Activated T-helper 1 cell treated with anti-CD3 and anti-CD28 coated beads, Interleukin-12 subunit alpha, Interleukin-12 subunit beta, Interleukin-2, Interleukin-4 antibody, amounts not matched to agents 30 ng/mL and 10 ng/mL and 1 ng/mL, durations not matched to agents 14 hours and 24 hours and 36 hours (primary cell): ENCODE measurements at regions not wholly inside any gene's neighbourhood (a gene's known extent, or its start where the extent isn't known, plus 50 kb on each side); places are given as distances from the start of the nearest gene placed in this dataset.

ENCODE experiments used
- DNase-seq: peaks from one replicate; pipeline ENCODE4 v3.0.0; 2021; ENCODE audit warnings: low spot score
- H3K27ac Mint-ChIP-seq: one replicate; pipeline ENCODE4 v1.8.0; 2021; ENCODE audit warnings: mild to moderate bottlenecking, mixed read lengths
- H3K27me3 Mint-ChIP-seq: one replicate; pipeline ENCODE4 v1.8.0; 2022; ENCODE audit warnings: mild to moderate bottlenecking, moderate library complexity, mixed read lengths; ENCODE audit not compliant: insufficient read depth
- H3K36me3 Mint-ChIP-seq: one replicate; pipeline ENCODE4 v1.8.0; 2021; ENCODE audit warnings: low read depth, mixed read lengths
- H3K4me1 Mint-ChIP-seq: one replicate; pipeline ENCODE4 v1.8.0; 2021; ENCODE audit warnings: low read depth, mixed read lengths
- H3K4me3 Mint-ChIP-seq: one replicate; pipeline ENCODE4 v1.8.0; 2021; ENCODE audit warnings: mild to moderate bottlenecking, moderate library complexity, mixed read lengths
- H3K9me3 Mint-ChIP-seq: one replicate; pipeline ENCODE4 v1.8.0; 2021; ENCODE audit warnings: mixed read lengths
- intact Hi-C: fragments of 100-400 bp; cut with micrococcal nuclease; formaldehyde crosslinking; loops from one replicate; pipeline ENCODE4 v1.15.1; 2024

DNA sequence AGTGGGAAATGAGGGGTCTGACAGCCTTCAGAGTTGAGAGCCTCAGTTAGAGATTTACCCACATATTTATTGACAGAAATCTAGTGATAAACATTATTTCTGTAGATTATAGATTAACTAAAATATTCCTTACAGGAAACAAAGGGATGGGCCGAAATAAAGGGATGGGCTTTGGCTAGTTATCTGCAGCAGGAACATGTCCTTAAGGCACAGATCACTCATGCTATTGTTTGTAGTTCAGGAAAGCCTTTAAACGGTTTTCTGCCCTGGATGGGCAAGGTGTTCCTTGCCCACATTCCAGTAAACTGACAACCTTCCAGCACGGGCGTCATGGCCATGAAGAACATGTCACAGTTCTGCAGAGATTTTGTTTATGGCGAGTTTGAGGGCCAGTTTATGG, 154.8 kb upstream of the TOM1L1 start:
- Mint-ChIP-seq H3K27me3 (no peaks in the 10 kb centered on the region), H3K4me3 (no peak overlapping the region), H3K4me1 (no peaks in the 10 kb centered on the region), H3K9me3 (peaks cover 4% of the 10 kb centered on the region), H3K36me3 (no peaks in the 10 kb centered on the region), H3K27ac (no peak overlapping the region)
- no peak for DNase-seq
- intact Hi-C loops, result no loop called here

DNA sequence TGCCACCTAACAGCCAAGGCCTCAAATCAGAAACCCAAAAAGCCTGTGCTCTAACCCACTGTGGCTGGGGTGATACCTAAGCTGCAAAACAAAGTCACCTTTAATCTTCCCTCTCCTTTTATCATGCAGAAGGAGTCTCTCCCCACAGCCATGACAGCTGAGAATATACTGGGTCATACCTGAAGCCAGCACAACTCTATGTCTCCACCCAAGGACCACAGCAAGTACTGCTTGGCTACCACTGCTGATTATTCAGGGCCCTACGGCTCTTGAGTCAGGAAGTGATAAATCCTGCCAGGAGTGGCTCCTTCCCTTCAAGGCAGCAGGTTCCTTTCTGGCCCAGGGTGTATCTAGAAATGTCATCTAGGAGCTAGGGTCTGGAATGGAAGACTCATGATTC, 151.5 kb upstream of the TOM1L1 start:
- no peaks in the 10 kb centered on the region for H3K27me3 Mint-ChIP-seq
- intact Hi-C loops, result no loop called here
- no peak overlapping the region for H3K4me3 Mint-ChIP-seq
- no peaks in the 10 kb centered on the region for H3K36me3 Mint-ChIP-seq
- H3K27ac Mint-ChIP-seq, result no peak overlapping the region
- no peaks in the 10 kb centered on the region for H3K4me1 Mint-ChIP-seq
- peaks cover 4% of the 10 kb centered on the region for H3K9me3 Mint-ChIP-seq
- no peak for DNase-seq

DNA sequence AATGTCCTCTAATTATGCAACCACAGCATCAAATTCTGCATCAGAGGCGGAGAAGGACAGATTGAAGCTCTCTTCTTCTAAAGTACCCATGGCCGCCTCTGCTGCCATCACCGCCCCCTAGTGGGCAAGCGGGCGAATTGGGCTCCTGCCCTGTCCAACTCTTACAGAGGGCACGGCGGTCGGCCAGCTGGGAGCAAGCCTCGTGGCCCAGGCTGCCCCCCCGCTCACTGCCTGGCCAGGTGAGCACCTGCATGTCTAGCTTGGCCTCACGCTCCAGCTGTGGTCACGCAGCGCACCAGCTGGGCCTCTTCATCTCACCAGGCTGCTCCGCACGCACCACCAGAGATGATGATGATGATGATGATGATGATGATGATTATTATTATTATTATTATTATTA, 146.1 kb upstream of the TOM1L1 start:
- no peaks in the 10 kb centered on the region for H3K27me3 Mint-ChIP-seq
- H3K4me1 Mint-ChIP-seq, result no peaks in the 10 kb centered on the region
- H3K9me3 Mint-ChIP-seq, result no peaks in the 10 kb centered on the region
- no peaks in the 10 kb centered on the region for H3K36me3 Mint-ChIP-seq
- no peak overlapping the region for H3K27ac Mint-ChIP-seq
- no peak for DNase-seq
- intact Hi-C loops, result no loop called here
- no peak overlapping the region for H3K4me3 Mint-ChIP-seq

DNA sequence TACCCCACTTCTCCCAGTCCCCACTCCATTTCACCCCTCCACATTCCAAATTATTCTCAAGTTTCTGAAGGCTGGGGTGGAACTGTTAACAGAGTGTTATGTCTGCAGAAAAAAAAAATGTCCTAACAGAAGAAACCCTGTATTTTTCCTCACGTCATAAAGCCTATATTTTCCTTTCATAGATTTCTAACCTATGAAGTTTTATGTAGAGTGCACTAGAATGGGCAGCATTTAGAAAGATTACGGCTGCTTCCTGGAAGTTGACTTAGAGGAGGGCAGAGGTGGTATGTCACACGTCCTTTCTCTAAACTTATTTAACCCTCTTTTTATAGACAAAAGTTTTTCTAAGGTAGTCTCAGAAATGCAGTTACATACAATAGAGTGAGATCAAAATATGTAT, 139.8 kb upstream of the TOM1L1 start:
- DNase-seq, result no peak
- Mint-ChIP-seq H3K27ac (no peak overlapping the region), H3K9me3 (no peaks in the 10 kb centered on the region), H3K4me3 (no peak overlapping the region), H3K36me3 (no peaks in the 10 kb centered on the region), H3K27me3 (no peaks in the 10 kb centered on the region), H3K4me1 (no peaks in the 10 kb centered on the region)
- intact Hi-C loops, result no loop called here

DNA sequence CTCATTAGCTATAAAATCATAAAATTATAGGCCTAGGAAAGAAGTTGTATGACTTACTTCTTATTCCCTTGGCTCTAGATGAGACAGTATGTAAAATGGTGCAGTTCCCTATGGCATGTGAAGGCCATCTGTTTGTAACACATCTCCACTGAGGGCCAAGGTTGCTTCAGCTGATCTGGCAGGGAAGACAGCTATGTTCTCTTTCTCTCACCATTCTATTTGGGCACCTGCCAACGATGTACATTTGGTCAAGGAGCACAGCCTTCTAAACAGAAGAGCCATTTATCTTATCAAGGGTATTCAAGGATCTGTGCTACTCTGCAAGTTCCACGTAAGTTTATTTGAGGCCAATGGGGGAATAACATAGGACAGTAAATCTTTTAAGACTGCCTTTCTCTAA, 129.8 kb upstream of the TOM1L1 start:
- intact Hi-C loops, result no loop called here
- no peaks in the 10 kb centered on the region for H3K9me3 Mint-ChIP-seq
- DNase-seq, result no peak
- no peak overlapping the region for H3K27ac Mint-ChIP-seq
- H3K36me3 Mint-ChIP-seq, result no peaks in the 10 kb centered on the region
- no peak overlapping the region for H3K4me3 Mint-ChIP-seq
- no peaks in the 10 kb centered on the region for H3K4me1 Mint-ChIP-seq
- H3K27me3 Mint-ChIP-seq, result no peaks in the 10 kb centered on the region

DNA sequence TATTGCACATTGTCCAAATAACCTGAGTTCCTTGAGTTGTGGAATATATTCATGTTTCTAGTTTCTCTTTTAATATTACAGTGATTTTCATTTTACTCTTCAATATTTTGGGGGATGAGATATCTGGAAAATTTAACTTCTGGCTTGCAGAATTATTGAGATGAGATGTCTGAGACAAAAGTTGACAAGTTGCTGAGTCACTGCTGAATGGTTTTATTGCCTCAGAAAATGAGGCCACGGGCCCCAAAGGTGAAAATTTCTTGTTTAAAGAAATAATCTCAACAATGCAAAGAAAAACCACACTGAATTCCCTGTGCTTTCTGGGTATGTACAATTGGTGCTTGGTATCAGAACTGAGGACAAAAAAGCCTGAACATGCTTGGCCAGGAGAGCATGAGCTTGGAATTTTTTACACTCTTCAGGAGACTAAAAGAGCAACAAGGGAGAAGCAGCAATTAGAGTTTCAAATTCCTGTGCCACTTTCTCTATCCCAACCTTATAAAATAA, 129.2 kb upstream of the TOM1L1 start:
- H3K27me3 Mint-ChIP-seq, result no peaks in the 10 kb centered on the region
- no peaks in the 10 kb centered on the region for H3K4me1 Mint-ChIP-seq
- no peak for DNase-seq
- no peaks in the 10 kb centered on the region for H3K36me3 Mint-ChIP-seq
- no peak overlapping the region for H3K27ac Mint-ChIP-seq
- intact Hi-C loops, result no loop called here
- no peak overlapping the region for H3K4me3 Mint-ChIP-seq
- H3K9me3 Mint-ChIP-seq, result no peaks in the 10 kb centered on the region

DNA sequence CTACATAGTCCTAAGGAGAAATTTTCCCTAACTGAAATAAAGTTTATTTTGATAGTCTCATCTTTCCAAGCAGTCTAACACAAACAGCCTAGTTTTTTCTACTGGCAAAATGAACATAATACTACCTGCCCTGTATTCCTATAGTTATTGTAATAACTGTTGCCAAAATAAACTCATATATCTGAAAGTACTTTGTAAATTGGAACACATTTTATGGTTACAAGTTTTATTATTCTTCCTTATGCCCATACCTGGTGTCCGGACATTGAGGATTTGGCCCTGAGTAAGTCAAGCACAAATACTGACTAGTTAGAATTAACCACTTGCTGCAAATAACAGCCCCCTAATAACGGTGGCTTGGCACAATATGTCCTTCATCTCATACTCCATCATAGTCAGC, 120.4 kb upstream of the TOM1L1 start:
- no peaks in the 10 kb centered on the region for H3K27me3 Mint-ChIP-seq
- intact Hi-C loops, result no loop called here
- H3K27ac Mint-ChIP-seq, result no peak overlapping the region
- no peak overlapping the region for H3K4me3 Mint-ChIP-seq
- no peaks in the 10 kb centered on the region for H3K4me1 Mint-ChIP-seq
- no peaks in the 10 kb centered on the region for H3K36me3 Mint-ChIP-seq
- DNase-seq, result no peak
- H3K9me3 Mint-ChIP-seq, result no peaks in the 10 kb centered on the region

DNA sequence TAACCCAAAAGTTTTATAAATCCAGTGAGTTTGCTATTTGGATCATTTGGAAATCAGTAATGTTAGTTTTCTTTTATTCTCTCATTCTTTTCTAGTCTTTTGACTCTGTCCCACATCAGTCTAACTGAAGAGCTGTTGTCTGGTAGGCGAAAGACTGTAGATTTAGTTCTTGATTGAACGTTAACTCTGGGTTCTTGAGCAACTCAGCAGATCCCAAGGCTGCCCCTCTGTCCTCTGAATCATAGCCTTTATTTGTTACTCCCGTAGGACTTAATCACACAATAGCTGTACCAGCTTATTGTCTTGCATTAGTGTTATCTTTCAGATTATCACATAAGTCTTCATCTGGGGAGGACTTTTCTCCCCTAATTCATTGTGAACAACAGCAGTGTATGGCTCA, 119.3 kb upstream of the TOM1L1 start:
- Mint-ChIP-seq H3K36me3 (no peaks in the 10 kb centered on the region), H3K27me3 (no peaks in the 10 kb centered on the region), H3K4me3 (no peak overlapping the region), H3K27ac (no peak overlapping the region), H3K4me1 (no peaks in the 10 kb centered on the region), H3K9me3 (no peaks in the 10 kb centered on the region)
- intact Hi-C loops, result no loop called here
- no peak for DNase-seq

DNA sequence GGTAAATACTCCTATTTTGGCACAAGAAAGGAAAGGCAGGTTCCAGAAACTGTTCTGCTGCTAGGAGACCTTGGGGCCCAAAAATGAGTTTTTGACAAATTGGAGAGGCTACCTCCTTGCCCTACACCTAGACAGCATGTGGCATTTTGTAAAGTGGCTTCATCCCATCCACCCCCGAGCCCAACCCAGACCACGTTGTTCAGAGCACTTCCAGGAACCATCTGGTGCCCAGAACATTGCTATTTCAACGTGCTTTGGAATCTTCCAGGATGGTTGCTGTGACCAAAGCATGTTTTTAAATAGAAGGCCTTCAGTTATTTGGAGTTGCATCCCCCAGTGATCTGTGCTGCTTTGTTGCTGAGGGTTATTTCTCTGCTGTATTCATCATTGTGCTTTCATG, 116.3 kb upstream of the TOM1L1 start:
- no peaks in the 10 kb centered on the region for H3K27me3 Mint-ChIP-seq
- no peaks in the 10 kb centered on the region for H3K9me3 Mint-ChIP-seq
- no peak overlapping the region for H3K27ac Mint-ChIP-seq
- no peaks in the 10 kb centered on the region for H3K36me3 Mint-ChIP-seq
- intact Hi-C loops, result no loop called here
- no peak for DNase-seq
- H3K4me3 Mint-ChIP-seq, result no peak overlapping the region
- H3K4me1 Mint-ChIP-seq, result no peaks in the 10 kb centered on the region

DNA sequence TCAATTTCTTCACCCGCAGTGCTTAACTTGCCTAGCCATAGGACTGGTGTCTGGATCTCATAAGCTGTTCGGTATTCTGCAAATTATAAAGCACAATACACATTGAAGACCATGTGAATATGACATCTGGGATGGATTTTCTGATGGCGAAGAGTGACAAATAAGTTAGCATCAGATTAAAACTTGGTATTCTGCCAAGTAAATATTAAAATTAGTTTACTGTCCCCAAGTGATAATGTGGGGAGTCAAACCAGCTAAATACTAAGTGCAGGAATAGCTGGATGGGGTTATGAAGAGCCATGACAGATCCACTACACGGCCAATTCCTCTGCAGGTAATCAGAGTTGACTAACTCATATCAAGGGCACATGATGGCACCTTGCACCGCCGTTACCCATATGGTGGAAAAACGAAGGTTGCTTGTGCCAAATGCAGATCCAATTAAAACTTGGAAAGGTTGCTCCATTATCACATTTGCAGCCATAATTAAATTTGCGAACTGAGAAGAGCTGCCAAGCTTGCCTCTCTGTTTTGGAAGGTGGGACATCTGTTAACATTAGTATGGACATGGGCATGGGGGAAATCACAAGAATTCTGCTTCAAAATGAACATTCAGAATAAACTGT, 114.9 kb upstream of the TOM1L1 start:
- H3K36me3 Mint-ChIP-seq, result no peaks in the 10 kb centered on the region

DNA sequence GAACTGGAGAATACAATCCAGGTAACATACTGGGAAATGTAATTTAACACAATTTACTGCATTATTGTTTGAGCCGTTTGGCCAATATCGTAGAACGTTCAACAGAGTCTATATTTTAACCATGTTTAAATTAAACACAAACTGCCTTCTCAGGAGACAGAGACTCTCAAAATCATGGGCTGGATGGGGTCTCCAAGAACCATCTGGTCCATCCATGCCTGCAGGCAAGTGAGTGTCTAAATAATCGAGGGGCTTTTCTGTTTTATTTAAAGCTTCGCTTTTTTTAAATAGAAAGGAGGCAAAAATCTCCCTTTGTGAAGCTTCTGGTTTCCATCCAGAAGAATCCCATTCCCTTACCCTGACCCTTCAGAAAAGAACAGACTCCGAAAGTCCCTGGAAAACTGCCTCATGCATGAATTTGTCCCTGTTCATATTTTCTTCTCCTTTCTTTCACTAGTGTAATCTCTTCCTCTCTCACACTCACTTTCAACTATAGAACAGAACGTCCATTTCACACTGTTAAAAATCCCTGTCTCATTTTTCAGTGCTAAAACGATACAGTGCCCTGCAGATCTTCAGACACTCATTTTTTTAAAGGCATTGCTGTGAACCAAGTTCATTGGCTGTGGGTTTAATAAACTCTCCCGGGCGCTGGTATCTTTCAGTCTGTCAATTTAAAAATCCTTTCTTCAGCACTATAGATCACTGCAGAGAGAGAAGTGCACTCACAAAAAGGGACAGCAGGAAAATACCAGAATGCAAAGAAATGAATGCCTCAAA, 111.4 kb upstream of the TOM1L1 start:
- H3K9me3 Mint-ChIP-seq, result no peaks in the 10 kb centered on the region
- H3K36me3 Mint-ChIP-seq, result no peaks in the 10 kb centered on the region
- intact Hi-C loops, result no loop called here
- no peaks in the 10 kb centered on the region for H3K4me1 Mint-ChIP-seq
- no peak overlapping the region for H3K27ac Mint-ChIP-seq
- H3K27me3 Mint-ChIP-seq, result no peaks in the 10 kb centered on the region
- no peak overlapping the region for H3K4me3 Mint-ChIP-seq
- DNase-seq, result no peak

More for the DNA sequence above, 114.9 kb upstream of the TOM1L1 start:
- no peak for DNase-seq
- intact Hi-C loops, result no loop called here
- Mint-ChIP-seq H3K4me1 (no peaks in the 10 kb centered on the region), H3K27me3 (no peaks in the 10 kb centered on the region), H3K27ac (no peak overlapping the region), H3K9me3 (no peaks in the 10 kb centered on the region), H3K4me3 (no peak overlapping the region)

DNA sequence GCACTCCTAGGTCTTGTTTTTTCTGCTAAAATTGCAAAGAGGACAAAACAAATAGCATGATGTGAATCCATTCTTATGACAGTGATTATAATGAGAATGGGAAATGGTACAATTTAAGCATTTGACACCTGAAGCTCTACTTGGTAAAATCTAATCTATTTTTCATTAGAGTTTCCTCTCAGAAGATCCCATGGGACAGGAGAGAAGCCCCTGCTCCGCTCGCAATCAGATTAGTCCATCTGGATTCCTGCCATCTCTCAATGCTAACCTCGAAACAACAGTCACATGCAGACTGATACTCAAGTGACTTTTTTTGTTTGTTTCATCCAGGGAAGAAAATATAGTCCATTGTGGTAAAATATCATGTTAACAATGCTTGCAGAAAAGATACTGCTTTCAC, 107.4 kb upstream of the TOM1L1 start:
- H3K9me3 Mint-ChIP-seq, result no peaks in the 10 kb centered on the region
- no peaks in the 10 kb centered on the region for H3K36me3 Mint-ChIP-seq
- no peaks in the 10 kb centered on the region for H3K4me1 Mint-ChIP-seq

DNA sequence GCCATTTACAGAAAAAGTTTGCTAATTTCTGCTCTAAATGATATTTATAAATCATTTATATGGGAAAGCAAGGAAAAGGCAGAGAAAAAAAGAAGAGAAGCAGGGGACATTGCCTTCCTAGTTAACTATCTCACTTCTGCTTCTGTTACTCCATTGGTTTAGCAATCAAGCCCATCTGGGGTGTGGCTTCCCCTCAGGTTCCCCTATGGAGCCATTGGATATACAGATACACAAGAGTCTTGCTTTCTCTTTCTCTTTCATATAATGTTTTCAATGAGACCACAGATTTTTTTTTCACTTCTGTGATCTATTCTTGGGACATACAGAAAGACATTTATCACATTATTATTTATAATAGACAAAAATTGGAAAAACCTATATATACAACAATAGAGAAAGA, 105.6 kb upstream of the TOM1L1 start:
- Mint-ChIP-seq H3K9me3 (peaks cover 6% of the 10 kb centered on the region), H3K4me3 (no peak overlapping the region), H3K36me3 (no peaks in the 10 kb centered on the region), H3K27ac (no peak overlapping the region), H3K4me1 (no peaks in the 10 kb centered on the region), H3K27me3 (no peaks in the 10 kb centered on the region)
- DNase-seq, result no peak
- intact Hi-C loops, result no loop called here

More for the DNA sequence above, 107.4 kb upstream of the TOM1L1 start:
- Mint-ChIP-seq H3K27me3 (no peaks in the 10 kb centered on the region), H3K4me3 (no peak overlapping the region), H3K27ac (no peak overlapping the region)
- intact Hi-C loops, result no loop called here
- no peak for DNase-seq
